ENCODE measurements at regions not wholly inside any gene's neighbourhood (a gene's known extent, or its start where the extent isn't known, plus 50 kb on each side); places are given as distances from the start of the nearest gene placed in this dataset.

- TF ChIP-seq POLR2A (IDR thresholded peaks at IDR 0.05; ENCODE audit: low read depth, low read length) = no peak
- TF ChIP-seq TAF1 (IDR thresholded peaks at IDR 0.05; ENCODE audit: low read depth, low read length) = no peak
- TF ChIP-seq POLR2AphosphoS5 (IDR thresholded peaks at IDR 0.05; ENCODE audit: low read depth, low read length) = no peak
- no peak for TF ChIP-seq SPI1 (IDR thresholded peaks at IDR 0.05; ENCODE audit: low read depth, low read length)
- TF ChIP-seq POU2F2 (IDR thresholded peaks at IDR 0.05; ENCODE audit: low read depth, low read length) = no peak
Measured at GRCh38 chr6:169162752-169163407, 90.8 kb downstream of the THBS2 start.
